ENCODE measurements at regions not wholly inside any gene's neighbourhood (a gene's known extent, or its start where the extent isn't known, plus 50 kb on each side); places are given as distances from the start of the nearest gene placed in this dataset.

DNA sequence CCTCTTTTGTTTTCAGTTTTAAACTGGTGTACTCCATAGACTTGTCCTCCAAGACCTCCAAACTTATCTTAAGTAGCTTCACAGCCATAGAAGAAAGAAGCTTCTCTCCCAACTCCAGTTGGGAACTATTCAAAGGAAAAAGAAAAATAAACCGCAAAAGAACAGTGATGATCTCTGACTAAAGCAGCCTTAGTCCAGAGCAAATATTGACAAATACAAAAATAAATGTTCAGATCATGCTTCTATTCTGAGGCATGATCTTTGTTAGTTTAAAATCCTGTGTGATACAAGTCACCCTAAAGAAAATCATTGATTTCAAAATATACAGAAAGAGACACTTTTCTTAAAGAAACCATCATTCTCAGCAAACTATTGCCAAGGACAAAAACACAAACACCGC lies 373.0 kb upstream of the SMIM30 start:
- Histone ChIP-seq H3F3A (ENCODE audit: low read depth) (no peaks in the 10 kb centered on the region), H3K4me3 (ENCODE audit: low read length, poor library complexity, severe bottlenecking) (no peak overlapping the region), H4K20me1 (ENCODE audit: insufficient read depth, low read length, poor library complexity, severe bottlenecking) (no peaks in the 10 kb centered on the region), H3K9me2 (replicated peaks; ENCODE audit: low read depth, low read length) (no peaks in the 10 kb centered on the region), H3K36me3 (ENCODE audit: insufficient read depth, low read length) (no peaks in the 10 kb centered on the region), H3K4me2 (ENCODE audit: low read depth, low read length, poor library complexity, severe bottlenecking) (no peak overlapping the region), H3K4me1 (ENCODE audit: insufficient read depth, low read length, poor library complexity, severe bottlenecking) (no peaks in the 10 kb centered on the region), H3K9me3 (ENCODE audit: insufficient read depth, low read depth, low read length) (no peaks in the 10 kb centered on the region), H3K27me3 (ENCODE audit: insufficient read depth, low read length, poor library complexity, severe bottlenecking) (no peaks in the 10 kb centered on the region), H2AFZ (ENCODE audit: low read length) (no peak overlapping the region), H3K79me2 (ENCODE audit: insufficient read depth, low read length) (no peaks in the 10 kb centered on the region), H3K9ac (ENCODE audit: low read depth, low read length, poor library complexity, severe bottlenecking) (no peak overlapping the region)
- TF ChIP-seq, protein P1, sequence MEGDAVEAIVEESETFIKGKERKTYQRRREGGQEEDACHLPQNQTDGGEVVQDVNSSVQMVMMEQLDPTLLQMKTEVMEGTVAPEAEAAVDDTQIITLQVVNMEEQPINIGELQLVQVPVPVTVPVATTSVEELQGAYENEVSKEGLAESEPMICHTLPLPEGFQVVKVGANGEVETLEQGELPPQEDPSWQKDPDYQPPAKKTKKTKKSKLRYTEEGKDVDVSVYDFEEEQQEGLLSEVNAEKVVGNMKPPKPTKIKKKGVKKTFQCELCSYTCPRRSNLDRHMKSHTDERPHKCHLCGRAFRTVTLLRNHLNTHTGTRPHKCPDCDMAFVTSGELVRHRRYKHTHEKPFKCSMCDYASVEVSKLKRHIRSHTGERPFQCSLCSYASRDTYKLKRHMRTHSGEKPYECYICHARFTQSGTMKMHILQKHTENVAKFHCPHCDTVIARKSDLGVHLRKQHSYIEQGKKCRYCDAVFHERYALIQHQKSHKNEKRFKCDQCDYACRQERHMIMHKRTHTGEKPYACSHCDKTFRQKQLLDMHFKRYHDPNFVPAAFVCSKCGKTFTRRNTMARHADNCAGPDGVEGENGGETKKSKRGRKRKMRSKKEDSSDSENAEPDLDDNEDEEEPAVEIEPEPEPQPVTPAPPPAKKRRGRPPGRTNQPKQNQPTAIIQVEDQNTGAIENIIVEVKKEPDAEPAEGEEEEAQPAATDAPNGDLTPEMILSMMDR (conservative IDR thresholded peaks at IDR 0.05; ENCODE audit: low read length) = no peak
- no peak for TF ChIP-seq EZH2phosphoT487 (IDR thresholded peaks at IDR 0.05; ENCODE audit: borderline replicate concordance)

DNA sequence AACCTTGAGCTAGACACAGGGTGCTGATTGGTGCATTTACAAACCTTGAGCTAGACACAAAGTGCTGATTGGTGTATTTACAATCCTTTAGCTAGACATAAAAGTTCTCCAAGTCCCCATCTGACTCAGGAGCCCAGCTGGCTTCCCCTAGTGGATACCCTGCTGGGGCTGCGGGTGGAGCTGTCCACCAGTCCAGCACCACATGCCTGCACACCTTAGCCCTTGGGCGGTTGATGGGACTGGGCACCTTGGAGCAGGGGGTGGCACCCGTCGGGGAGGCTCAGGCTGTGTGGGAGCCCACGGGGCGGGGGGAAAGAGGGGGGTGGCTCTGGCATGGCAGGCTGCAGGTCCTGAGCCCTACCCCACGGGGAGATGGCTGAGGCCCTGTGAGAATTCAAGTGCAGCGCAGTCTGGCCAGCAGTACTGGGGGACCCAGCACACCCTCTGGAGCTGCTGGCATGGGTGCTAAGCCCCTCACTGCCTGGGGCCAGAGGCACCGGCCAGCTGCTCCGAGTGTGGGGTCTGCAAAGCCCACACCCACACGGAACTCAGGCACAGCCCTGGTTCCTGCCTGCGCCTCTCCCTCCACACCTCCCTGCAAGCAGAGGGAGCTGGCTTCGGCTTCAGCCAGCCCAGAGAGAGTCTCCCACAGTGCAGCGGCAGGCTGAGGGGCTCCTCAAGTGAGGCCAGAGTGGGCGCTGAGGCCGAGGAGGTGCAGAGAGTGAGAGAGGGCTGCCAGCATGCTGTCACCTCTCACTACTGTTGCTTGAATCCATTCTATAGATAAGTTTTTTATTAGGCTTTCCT lies 369.8 kb upstream of the SMIM30 start:
- H3K79me2 ChIP-seq (ENCODE audit: insufficient read depth, low read length) = no peaks in the 10 kb centered on the region
- H3K9me3 ChIP-seq (ENCODE audit: insufficient read depth, low read depth, low read length) = no peaks in the 10 kb centered on the region
- TF ChIP-seq EZH2phosphoT487 (IDR thresholded peaks at IDR 0.05; ENCODE audit: borderline replicate concordance) = no peak
- TF ChIP-seq, protein P1 (conservative IDR thresholded peaks at IDR 0.05; ENCODE audit: low read length) = no peak; the same call in 1 of the 2 replicates
- no peaks in the 10 kb centered on the region for H3K27me3 ChIP-seq (ENCODE audit: insufficient read depth, low read length, poor library complexity, severe bottlenecking)
- no peak overlapping the region for H3K4me3 ChIP-seq (ENCODE audit: low read length, poor library complexity, severe bottlenecking)
- H2AFZ ChIP-seq (ENCODE audit: low read length) = no peak overlapping the region
- no peaks in the 10 kb centered on the region for H3F3A ChIP-seq (ENCODE audit: low read depth)
- H4K20me1 ChIP-seq (ENCODE audit: insufficient read depth, low read length, poor library complexity, severe bottlenecking) = no peaks in the 10 kb centered on the region
- no peak overlapping the region for H3K4me2 ChIP-seq (ENCODE audit: low read depth, low read length, poor library complexity, severe bottlenecking)
- H3K4me1 ChIP-seq (ENCODE audit: insufficient read depth, low read length, poor library complexity, severe bottlenecking) = no peaks in the 10 kb centered on the region
- H3K9me2 ChIP-seq (replicated peaks; ENCODE audit: low read depth, low read length) = no peaks in the 10 kb centered on the region
- no peak overlapping the region for H3K9ac ChIP-seq (ENCODE audit: low read depth, low read length, poor library complexity, severe bottlenecking)
- no peaks in the 10 kb centered on the region for H3K36me3 ChIP-seq (ENCODE audit: insufficient read depth, low read length)

DNA sequence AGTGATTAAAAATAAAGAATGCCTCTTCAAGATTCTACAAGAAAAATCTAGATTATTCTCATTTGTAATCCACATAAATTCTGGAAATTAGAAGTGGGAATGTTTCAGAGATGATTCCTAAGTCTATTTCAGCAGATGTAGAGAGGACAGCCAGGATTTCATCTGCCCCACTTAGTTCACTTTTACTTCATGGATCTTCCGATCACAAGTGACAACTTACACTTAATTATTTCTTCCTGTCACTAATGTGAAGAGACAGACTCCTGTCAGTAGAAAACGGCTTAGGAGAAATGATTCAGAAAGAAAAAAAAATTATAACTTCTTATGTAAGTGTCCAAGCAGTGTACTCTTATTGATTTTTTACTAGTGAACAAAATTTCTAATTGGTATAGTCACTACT lies 368.2 kb upstream of the SMIM30 start:
- Histone ChIP-seq H3K9me2 (replicated peaks; ENCODE audit: low read depth, low read length) (no peaks in the 10 kb centered on the region), H3K9ac (ENCODE audit: low read depth, low read length, poor library complexity, severe bottlenecking) (no peak overlapping the region), H3K4me3 (ENCODE audit: low read length, poor library complexity, severe bottlenecking) (no peak overlapping the region), H3K36me3 (ENCODE audit: insufficient read depth, low read length) (no peaks in the 10 kb centered on the region), H3K27me3 (ENCODE audit: insufficient read depth, low read length, poor library complexity, severe bottlenecking) (no peaks in the 10 kb centered on the region), H3K4me1 (ENCODE audit: insufficient read depth, low read length, poor library complexity, severe bottlenecking) (no peaks in the 10 kb centered on the region), H2AFZ (ENCODE audit: low read length) (no peak overlapping the region), H4K20me1 (ENCODE audit: insufficient read depth, low read length, poor library complexity, severe bottlenecking) (no peaks in the 10 kb centered on the region), H3K4me2 (ENCODE audit: low read depth, low read length, poor library complexity, severe bottlenecking) (no peak overlapping the region), H3K79me2 (ENCODE audit: insufficient read depth, low read length) (no peaks in the 10 kb centered on the region), H3K9me3 (ENCODE audit: insufficient read depth, low read depth, low read length) (no peaks in the 10 kb centered on the region), H3F3A (ENCODE audit: low read depth) (no peaks in the 10 kb centered on the region)
- no peak for TF ChIP-seq EZH2phosphoT487 (IDR thresholded peaks at IDR 0.05; ENCODE audit: borderline replicate concordance)
- TF ChIP-seq, protein P1 (conservative IDR thresholded peaks at IDR 0.05; ENCODE audit: low read length) = no peak
